Mucosa of rectum (tissue), 2 donors: ENCODE measurements at regions not wholly inside any gene's neighbourhood (a gene's known extent, or its start where the extent isn't known, plus 50 kb on each side); places are given as distances from the start of the nearest gene placed in this dataset.
"Not testable (repeated sequence)": the region's sequence is repeated elsewhere in the genome, so short reads cannot be mapped to it uniquely, and the experiment has no call there.

Experiments used
- H3K27ac ChIP-seq, 2 donors: one replicate each; pipeline ENCODE4 v1.7.0; 2013; ENCODE audit warnings: inconsistent platforms in 2 of 2, low read depth in 2 of 2, low read length in 2 of 2
- H3K27me3 ChIP-seq, 2 donors: one replicate each; pipeline ENCODE4 v1.7.0; 2013; ENCODE audit warnings: low read length in 2 of 2; ENCODE audit not compliant: control insufficient read depth in 2 of 2, insufficient read depth in 2 of 2
- H3K36me3 ChIP-seq, 2 donors: one replicate each; pipeline ENCODE4 v1.7.0; 2013; ENCODE audit warnings: low read length in 2 of 2; ENCODE audit not compliant: control insufficient read depth in 2 of 2, insufficient read depth in 2 of 2
- H3K4me1 ChIP-seq, 2 donors: one replicate each; pipeline ENCODE4 v1.7.0; 2013; ENCODE audit warnings: low read length in 2 of 2, mild to moderate bottlenecking in 1 of 2; ENCODE audit not compliant: control insufficient read depth in 2 of 2, insufficient read depth in 2 of 2
- H3K4me3 ChIP-seq, 2 donors: one replicate each; pipeline ENCODE4 v1.7.0; 2013; ENCODE audit warnings: low read length in 2 of 2
- H3K9ac ChIP-seq, 2 donors: one replicate each; pipeline ENCODE4 v1.7.0; 2013; ENCODE audit warnings: low read length in 2 of 2, low read depth in 1 of 2, mild to moderate bottlenecking in 1 of 2
- H3K9me3 ChIP-seq, 2 donors: one replicate each; pipeline ENCODE4 v1.7.0; 2013; ENCODE audit warnings: low read length in 2 of 2; ENCODE audit not compliant: control insufficient read depth in 2 of 2
- donor health status: healthy.
- donor health status: Normal muscosa, but diverticular disease.

DNA sequence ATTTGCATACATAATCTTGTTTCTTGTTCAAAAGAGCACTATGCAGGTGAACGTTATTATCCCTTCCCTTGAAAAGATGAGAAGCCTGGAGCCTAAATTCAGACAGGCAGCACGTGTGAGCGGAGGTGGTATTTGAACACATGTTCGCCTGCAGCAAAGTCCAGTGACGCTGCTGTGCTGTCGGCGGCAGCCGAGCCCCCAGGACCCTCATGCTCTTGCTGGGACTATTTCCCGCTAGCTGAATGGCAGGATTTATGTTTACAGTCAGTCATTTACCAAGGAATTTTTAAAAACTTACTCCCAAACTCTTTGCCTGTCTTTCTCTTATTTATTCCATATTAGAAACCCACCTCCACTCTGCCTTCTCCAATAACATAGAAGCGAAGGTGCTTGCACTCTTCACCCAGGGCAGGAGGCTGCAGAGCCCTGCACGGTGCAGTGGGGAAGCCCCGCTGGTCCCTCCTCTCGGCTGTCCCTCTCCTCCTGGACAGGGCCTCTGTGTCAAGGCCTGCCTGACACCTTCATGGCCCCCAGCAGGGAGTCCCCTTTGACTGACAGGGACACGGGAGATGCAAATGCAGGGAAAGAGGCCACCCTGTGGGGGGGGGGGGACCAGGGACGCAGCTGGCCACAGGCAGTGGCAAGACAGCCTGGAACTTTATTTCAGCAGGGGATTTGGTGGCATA, 528.5 kb upstream of the B3GAT1 start:
- no peak overlapping the region for H3K9ac ChIP-seq
- no peaks in the 10 kb centered on the region for H3K9me3 ChIP-seq
- H3K27me3 ChIP-seq, result no peaks in the 10 kb centered on the region
- no peak overlapping the region for H3K27ac ChIP-seq
- no peaks in the 10 kb centered on the region for H3K4me1 ChIP-seq
- no peak overlapping the region for H3K4me3 ChIP-seq
- H3K36me3 ChIP-seq, result no peaks in the 10 kb centered on the region

DNA sequence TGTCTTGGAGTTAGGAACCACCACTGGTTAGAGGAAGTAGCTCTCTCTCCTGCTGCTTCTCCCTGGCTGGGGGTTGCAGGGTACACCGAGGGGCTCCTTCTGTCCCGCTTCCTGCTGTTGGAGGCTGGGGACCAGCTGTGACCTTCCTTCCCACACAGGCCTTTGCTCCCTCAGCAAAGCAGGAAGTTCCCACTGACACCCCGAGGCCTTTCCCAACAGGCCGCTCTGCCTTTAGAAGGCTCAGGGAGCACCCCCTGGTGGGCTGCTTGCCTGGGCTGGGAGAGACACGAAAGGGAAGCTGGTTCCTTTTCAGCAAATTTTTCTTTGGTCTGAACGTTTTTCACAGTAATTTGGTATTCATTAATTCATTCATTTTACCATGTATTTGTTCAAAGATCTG, 527.9 kb upstream of the B3GAT1 start:
- no peak overlapping the region for H3K4me3 ChIP-seq
- H3K4me1 ChIP-seq, result no peaks in the 10 kb centered on the region
- no peak overlapping the region for H3K27ac ChIP-seq
- no peak overlapping the region for H3K9ac ChIP-seq
- no peaks in the 10 kb centered on the region for H3K9me3 ChIP-seq
- H3K27me3 ChIP-seq, result no peaks in the 10 kb centered on the region
- H3K36me3 ChIP-seq, result no peaks in the 10 kb centered on the region

GRCh38 chr11:134939031-134939430, 527.0 kb upstream of the B3GAT1 start:
- Histone ChIP-seq H3K27ac (no peak overlapping the region), H3K9me3 (no peaks in the 10 kb centered on the region), H3K36me3 (no peaks in the 10 kb centered on the region), H3K27me3 (no peaks in the 10 kb centered on the region), H3K4me3 (no peak overlapping the region), H3K9ac (no peak overlapping the region), H3K4me1 (no peaks in the 10 kb centered on the region)

DNA sequence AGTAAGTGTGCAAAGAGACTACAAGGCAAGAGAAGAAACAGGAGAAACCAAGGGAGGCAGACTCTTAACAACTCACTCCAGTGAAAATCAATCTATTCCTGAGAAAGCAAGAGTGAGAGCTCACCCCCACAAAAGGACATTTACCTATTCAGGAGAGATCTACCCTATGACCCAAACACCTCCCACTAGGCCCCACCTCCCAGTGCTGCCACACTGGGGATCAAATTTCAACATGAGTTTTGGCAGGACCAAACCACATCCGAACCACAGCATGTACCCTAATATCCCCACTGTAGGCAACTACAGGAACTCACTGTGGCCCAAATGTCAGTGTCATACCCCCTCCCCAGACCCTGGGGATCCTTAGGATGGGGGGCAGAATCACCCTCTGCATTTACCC, 526.2 kb upstream of the B3GAT1 start:
- no peaks in the 10 kb centered on the region for H3K36me3 ChIP-seq
- H3K9me3 ChIP-seq, result no peaks in the 10 kb centered on the region
- H3K9ac ChIP-seq, result no peak overlapping the region
- H3K27ac ChIP-seq, result no peak overlapping the region
- H3K27me3 ChIP-seq, result no peaks in the 10 kb centered on the region
- H3K4me1 ChIP-seq, result no peaks in the 10 kb centered on the region
- no peak overlapping the region for H3K4me3 ChIP-seq

DNA sequence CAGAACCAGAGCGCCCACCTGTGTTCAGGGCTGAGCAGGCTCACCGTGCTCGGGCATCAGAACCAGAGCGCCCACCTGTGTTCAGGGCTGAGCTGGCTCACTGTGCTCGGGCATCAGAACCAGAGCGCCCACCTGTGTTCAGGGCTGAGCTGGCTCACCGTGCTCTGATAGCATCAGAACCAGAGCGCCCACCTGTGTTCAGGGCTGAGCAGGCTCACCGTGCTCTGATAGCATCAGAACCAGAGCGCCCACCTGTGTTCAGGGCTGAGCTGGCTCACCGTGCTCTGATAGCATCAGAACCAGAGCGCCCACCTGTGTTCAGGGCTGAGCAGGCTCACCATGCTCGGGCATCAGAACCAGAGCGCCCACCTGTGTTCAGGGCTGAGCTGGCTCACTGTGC, 525.2 kb upstream of the B3GAT1 start:
- not testable (repeated sequence) for H3K9me3 ChIP-seq, H3K4me1 ChIP-seq, H3K36me3 ChIP-seq, H3K9ac ChIP-seq, H3K27me3 ChIP-seq, H3K4me3 ChIP-seq, H3K27ac ChIP-seq

- Histone ChIP-seq H3K27ac (no peak overlapping the region), H3K4me3 (no peak overlapping the region), H3K4me1 (no peaks in the 10 kb centered on the region), H3K9me3 (no peaks in the 10 kb centered on the region), H3K9ac (no peak overlapping the region), H3K36me3 (no peaks in the 10 kb centered on the region), H3K27me3 (no peaks in the 10 kb centered on the region)
Observed at GRCh38 chr11:134932761-134933160, 520.7 kb upstream of the B3GAT1 start.

DNA sequence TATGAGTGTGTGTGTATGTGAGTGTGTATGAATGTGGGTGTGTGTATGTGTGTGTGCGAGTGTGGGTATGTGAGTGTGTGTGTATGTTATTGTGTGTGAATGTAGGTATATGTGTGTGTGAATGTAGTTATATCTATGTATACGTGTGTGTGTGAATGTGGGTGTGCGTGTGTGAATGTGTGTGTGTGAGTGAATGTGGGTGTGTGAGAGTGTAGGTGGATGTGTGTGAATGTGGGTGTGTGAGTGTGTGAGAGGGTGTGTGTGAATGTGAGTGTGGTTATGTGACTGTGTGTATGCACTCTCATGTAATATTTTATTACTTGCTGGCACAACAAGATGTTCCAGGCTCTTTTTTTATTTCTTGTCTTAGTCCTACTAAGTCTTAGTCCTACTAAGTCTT, 513.4 kb upstream of the B3GAT1 start:
- H3K27ac ChIP-seq, result no peak overlapping the region
- no peaks in the 10 kb centered on the region for H3K4me1 ChIP-seq
- no peak overlapping the region for H3K9ac ChIP-seq
- H3K9me3 ChIP-seq, result no peaks in the 10 kb centered on the region
- H3K27me3 ChIP-seq, result no peaks in the 10 kb centered on the region
- H3K36me3 ChIP-seq, result no peaks in the 10 kb centered on the region
- no peak overlapping the region for H3K4me3 ChIP-seq

DNA sequence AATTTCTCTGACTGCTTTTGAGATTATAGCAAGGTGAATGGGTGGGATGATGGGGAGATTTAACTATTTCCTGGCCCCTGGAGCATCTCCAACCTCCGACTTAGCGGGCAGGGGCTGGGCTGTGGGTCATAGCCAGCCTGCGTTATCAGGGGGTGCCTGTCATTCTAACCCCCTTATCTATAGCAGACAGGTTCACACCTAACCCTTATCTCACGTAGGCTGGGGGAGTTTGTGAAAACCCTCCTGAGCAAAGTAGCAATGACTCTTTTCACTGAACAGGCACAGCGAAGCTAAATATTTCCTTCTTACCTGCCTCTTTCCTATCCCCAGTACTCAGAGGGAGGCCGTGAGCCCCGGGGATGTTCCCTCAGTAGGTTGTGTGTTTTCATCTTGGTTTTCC, 511.4 kb upstream of the B3GAT1 start:
- H3K4me1 ChIP-seq, result no peaks in the 10 kb centered on the region
- H3K4me3 ChIP-seq, result no peak overlapping the region
- H3K36me3 ChIP-seq, result no peaks in the 10 kb centered on the region
- H3K9ac ChIP-seq, result no peak overlapping the region
- H3K27ac ChIP-seq, result no peak overlapping the region
- no peaks in the 10 kb centered on the region for H3K9me3 ChIP-seq
- H3K27me3 ChIP-seq, result no peaks in the 10 kb centered on the region

DNA sequence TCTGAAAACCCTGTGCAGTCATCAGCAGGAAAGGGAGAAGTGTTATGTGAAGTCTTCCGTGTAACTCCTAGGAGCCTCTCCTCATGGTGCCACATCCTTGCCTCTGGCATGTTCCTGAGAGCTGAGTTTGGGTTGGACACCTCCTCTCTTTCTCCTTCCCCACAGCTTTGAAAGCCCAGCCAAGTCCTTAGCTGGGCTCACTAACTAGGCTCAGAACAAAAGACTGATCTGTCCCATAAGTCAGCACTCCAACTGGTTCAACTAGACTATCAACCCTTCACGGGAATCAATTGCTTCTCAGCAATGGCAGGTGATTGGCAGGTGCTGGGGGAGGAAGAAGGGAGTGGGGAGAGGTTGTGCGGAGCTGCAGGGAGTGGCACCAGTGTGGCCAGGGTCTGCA, 509.9 kb upstream of the B3GAT1 start:
- no peaks in the 10 kb centered on the region for H3K36me3 ChIP-seq
- no peak overlapping the region for H3K27ac ChIP-seq
- H3K27me3 ChIP-seq, result no peaks in the 10 kb centered on the region
- no peak overlapping the region for H3K9ac ChIP-seq
- H3K4me3 ChIP-seq, result no peak overlapping the region
- H3K9me3 ChIP-seq, result no peaks in the 10 kb centered on the region
- no peaks in the 10 kb centered on the region for H3K4me1 ChIP-seq

DNA sequence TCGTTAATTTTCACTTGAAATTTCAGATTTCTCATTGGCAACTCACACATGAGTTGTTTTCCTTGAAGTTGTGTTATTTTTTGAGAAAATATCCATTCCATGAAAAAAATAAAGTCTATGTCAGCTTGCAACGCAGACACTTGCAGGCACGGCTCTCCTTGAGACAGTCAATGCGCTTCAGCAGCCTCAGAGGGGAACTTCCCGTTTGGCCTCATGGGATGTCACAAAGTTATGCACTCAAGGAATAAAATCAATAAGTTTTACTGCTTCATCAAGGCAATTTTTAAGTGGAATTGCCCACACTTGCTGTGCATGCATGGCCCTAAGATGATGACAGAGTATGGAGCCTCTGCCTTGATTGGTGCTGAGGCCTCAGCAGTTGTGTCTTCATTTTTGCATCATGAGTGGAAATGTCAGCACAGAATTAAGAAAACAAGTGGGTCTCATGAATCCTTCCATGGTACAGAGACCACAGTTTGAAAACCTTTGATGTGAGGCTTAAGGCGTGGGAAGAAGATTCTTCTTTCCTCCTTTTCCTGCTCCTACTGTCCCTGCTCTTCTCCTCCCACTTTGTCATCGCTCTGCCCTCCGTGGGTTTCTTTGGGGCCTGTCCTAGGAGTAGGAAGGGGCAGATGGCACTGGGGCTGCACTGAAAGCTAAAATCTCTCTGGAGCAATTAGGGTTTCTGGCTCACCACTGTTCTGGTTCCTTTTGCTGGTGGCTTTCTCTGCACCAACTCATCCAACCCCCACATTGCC, 509.0 kb upstream of the B3GAT1 start:
- no peaks in the 10 kb centered on the region for H3K4me1 ChIP-seq
- no peak overlapping the region for H3K27ac ChIP-seq
- H3K9me3 ChIP-seq, result no peaks in the 10 kb centered on the region
- H3K27me3 ChIP-seq, result no peaks in the 10 kb centered on the region
- no peak overlapping the region for H3K4me3 ChIP-seq
- no peaks in the 10 kb centered on the region for H3K36me3 ChIP-seq
- H3K9ac ChIP-seq, result no peak overlapping the region
